Liver (tissue), 8 donors: ENCODE measurements at regions not wholly inside any gene's neighbourhood (a gene's known extent, or its start where the extent isn't known, plus 50 kb on each side); places are given as distances from the start of the nearest gene placed in this dataset.

Source experiments
- DNase-seq: peaks from one replicate; pipeline ENCODE4 v3.0.0-alpha.2; 2017; ENCODE audit warnings: low spot score
- H3K27ac ChIP-seq, 2 donors: one replicate each; pipeline ENCODE4 v1.7.0; 2013; ENCODE audit warnings: inconsistent platforms in 2 of 2, low read length in 2 of 2, control low read depth in 1 of 2, low read depth in 1 of 2, mild to moderate bottlenecking in 1 of 2
- H3K27me3 ChIP-seq, 4 donors: one replicate each; pipeline versions ENCODE4 v1.6.1 to v1.7.0; 2013; ENCODE audit warnings: low read length in 3 of 4, inconsistent platforms in 1 of 4, mild to moderate bottlenecking in 1 of 4, moderate library complexity in 1 of 4; ENCODE audit not compliant: control insufficient read depth in 4 of 4, insufficient read depth in 4 of 4
- H3K36me3 ChIP-seq, 4 donors: one replicate each; pipeline versions ENCODE4 v1.6.1 to v1.7.0; 2013; ENCODE audit warnings: low read length in 3 of 4, mild to moderate bottlenecking in 3 of 4, low read depth in 1 of 4, moderate library complexity in 1 of 4; ENCODE audit not compliant: control insufficient read depth in 4 of 4, insufficient read depth in 3 of 4
- H3K4me1 ChIP-seq, 4 donors: one replicate each; pipeline versions ENCODE4 v1.6.1 to v1.7.0; 2013; ENCODE audit warnings: low read length in 3 of 4, mild to moderate bottlenecking in 3 of 4, moderate library complexity in 1 of 4; ENCODE audit not compliant: control insufficient read depth in 4 of 4, insufficient read depth in 4 of 4
- H3K4me3 ChIP-seq, 3 donors: one replicate each; pipeline versions ENCODE4 v1.6.1 to v1.7.0; 2013; ENCODE audit warnings: low read length in 3 of 3, control low read depth in 1 of 3, low read depth in 1 of 3, mild to moderate bottlenecking in 1 of 3
- H3K9ac ChIP-seq, 2 donors: one replicate each; pipeline ENCODE4 v1.7.0; 2013; ENCODE audit warnings: low read length in 2 of 2, mild to moderate bottlenecking in 2 of 2, moderate library complexity in 2 of 2, control low read depth in 1 of 2, low read depth in 1 of 2
- H3K9me3 ChIP-seq, 4 donors: one replicate each; pipeline versions ENCODE4 v1.6.1 to v1.7.0; 2013; ENCODE audit warnings: low read length in 3 of 4; ENCODE audit not compliant: control insufficient read depth in 4 of 4
- FOXA1 ChIP-seq: IDR thresholded peaks from 2 replicates; pipeline ENCODE4 v1.6.1; 2016; ENCODE audit warnings: antibody characterized with exemption
- GABPA ChIP-seq, 2 donors: IDR thresholded peaks in 1 of 2; conservative IDR thresholded peaks in 1 of 2; 2 replicates each; pipeline ENCODE4 v1.6.1; 2016; ENCODE audit warnings: antibody characterized with exemption in 2 of 2, mild to moderate bottlenecking in 1 of 2, moderate library complexity in 1 of 2
- HNF4A ChIP-seq, 2 donors: conservative IDR thresholded peaks; 2 replicates each; pipeline ENCODE4 v1.6.1; 2016; ENCODE audit warnings: antibody characterized with exemption in 2 of 2, mild to moderate bottlenecking in 2 of 2
- HNF4G ChIP-seq: IDR thresholded peaks from 2 replicates; pipeline ENCODE4 v1.6.1; 2016; ENCODE audit warnings: antibody characterized with exemption
- RAD21 ChIP-seq, 2 donors: IDR thresholded peaks; 2 replicates each; pipeline ENCODE4 v1.6.1; 2016; ENCODE audit warnings: antibody characterized with exemption in 2 of 2, mild to moderate bottlenecking in 2 of 2
- RXRA ChIP-seq, 2 donors: IDR thresholded peaks; 2 replicates each; pipeline ENCODE4 v1.6.1; 2017 to 2018; ENCODE audit warnings: antibody characterized with exemption in 2 of 2, mild to moderate bottlenecking in 1 of 2
- SP1 ChIP-seq: IDR thresholded peaks from 2 replicates; pipeline ENCODE4 v1.6.1; 2018; ENCODE audit warnings: antibody characterized with exemption, mild to moderate bottlenecking
- TAF1 ChIP-seq: conservative IDR thresholded peaks from 2 replicates; pipeline ENCODE4 v1.6.1; 2016; ENCODE audit warnings: antibody characterized with exemption, mild to moderate bottlenecking
- WGBS: extraction: QIAGEN DNeasy Blood & Tissue Kit; methylation state at CpG from one replicate; pipeline ENCODE4 v1.1.7; 2013; 5-methylcytosine and 5-hydroxymethylcytosine counted together
- TF ChIP-seq, protein P1 (sequence below): IDR thresholded peaks from 2 replicates; pipeline ENCODE4 v1.6.1; 2016; ENCODE audit warnings: antibody characterized with exemption
- TF ChIP-seq, protein P2 (sequence below): fragments of 150-350 bp; IDR thresholded peaks from 2 replicates; pipeline ENCODE4 v1.5.1; 2017; ENCODE audit warnings: improper control_type of control experiment, low read depth, low read length; ENCODE audit not compliant: missing input control
- TF ChIP-seq, protein P3 (sequence below): IDR thresholded peaks from 2 replicates; pipeline ENCODE4 v1.6.1; 2016; ENCODE audit warnings: antibody characterized with exemption
- donor health status: healthy.
- donor health status: healthy.
- donor health status: healthy.
- donor health status: healthy.
- donor health status: healthy.

DNA sequence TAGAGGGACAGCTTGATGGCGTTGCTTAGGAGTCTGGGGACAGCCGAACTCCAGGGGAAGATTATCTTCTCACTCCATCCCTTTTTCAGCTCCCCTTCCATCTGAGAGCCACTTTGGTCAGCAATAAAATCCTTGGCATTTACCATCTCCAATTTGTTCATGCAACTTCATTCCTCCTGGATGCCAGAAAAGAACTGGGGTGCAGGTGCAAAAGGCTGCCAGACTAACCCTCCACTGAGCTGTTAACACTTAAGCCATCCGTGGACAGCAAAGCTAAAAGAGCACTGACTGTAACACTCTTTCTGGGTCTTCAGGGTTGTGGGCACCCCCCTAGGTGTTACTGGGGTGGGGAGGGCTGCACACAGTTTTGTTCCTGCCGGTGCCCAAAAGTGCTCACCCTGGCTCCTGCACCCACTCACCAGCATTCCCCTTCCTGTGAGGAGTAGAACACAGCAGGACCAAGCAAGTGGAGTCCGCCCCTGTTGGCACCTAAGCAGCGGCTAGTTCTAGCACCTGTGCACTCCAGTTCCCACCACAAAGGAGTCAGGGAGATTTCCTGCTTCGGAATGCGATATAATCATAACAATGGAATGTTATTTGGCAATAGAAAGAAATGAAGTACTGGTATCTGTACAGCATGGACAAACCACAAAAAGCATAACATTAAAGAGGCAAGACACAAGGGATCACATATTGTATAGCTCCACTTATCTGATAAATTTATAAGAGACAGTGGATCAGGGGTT lies 95.1 kb downstream of the NPY start:
- WGBS, result 85% methylated on average over 8 of the region's 8 CpGs

DNA sequence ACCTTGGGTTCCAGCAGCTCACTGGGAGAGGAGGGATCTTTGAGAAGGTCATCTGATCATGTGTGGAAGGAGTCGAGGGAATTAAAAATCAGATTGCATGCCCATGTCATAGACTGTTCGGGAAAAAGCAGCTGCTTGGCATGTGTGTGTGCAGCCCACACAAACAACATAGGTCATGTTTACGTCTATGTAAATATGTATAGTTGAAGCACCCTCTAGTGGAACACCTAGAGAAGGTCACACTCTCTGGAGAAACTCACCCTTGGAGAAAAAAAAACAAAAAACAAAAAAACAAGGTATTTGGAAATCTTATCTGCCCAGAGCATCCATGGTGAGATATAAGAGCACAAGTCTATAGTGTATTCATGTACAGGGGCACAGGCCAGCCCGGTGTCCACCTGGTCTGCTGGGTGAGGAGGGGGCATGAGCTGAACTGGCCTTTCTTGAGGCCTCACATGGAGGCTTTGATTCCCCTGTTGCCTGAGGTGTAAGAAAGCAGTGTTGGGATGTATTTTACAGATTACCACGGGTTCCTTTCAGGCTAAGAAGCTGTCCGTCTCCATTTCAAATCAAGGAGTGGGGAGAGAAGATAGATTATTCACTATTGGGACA lies 98.0 kb downstream of the NPY start:
- no peaks in the 10 kb centered on the region for H3K4me1 ChIP-seq
- no peaks in the 10 kb centered on the region for H3K36me3 ChIP-seq
- no peaks in the 10 kb centered on the region for H3K9me3 ChIP-seq
- WGBS, result 50% methylated on average over 6 of the region's 6 CpGs
- TF ChIP-seq HNF4A (conservative IDR thresholded peaks at IDR 0.05) (no peak), RAD21 (IDR thresholded peaks at IDR 0.05) (peak; percentile 42 to 66), FOXA1 (no peak), HNF4G (no peak), GABPA (IDR thresholded peaks at IDR 0.05 in 1 of 2, conservative IDR thresholded peaks at IDR 0.05 in 1 of 2) (no peak)
- TF ChIP-seq, protein P1, sequence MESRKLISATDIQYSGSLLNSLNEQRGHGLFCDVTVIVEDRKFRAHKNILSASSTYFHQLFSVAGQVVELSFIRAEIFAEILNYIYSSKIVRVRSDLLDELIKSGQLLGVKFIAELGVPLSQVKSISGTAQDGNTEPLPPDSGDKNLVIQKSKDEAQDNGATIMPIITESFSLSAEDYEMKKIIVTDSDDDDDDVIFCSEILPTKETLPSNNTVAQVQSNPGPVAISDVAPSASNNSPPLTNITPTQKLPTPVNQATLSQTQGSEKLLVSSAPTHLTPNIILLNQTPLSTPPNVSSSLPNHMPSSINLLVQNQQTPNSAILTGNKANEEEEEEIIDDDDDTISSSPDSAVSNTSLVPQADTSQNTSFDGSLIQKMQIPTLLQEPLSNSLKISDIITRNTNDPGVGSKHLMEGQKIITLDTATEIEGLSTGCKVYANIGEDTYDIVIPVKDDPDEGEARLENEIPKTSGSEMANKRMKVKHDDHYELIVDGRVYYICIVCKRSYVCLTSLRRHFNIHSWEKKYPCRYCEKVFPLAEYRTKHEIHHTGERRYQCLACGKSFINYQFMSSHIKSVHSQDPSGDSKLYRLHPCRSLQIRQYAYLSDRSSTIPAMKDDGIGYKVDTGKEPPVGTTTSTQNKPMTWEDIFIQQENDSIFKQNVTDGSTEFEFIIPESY, result no peak
- TF ChIP-seq, protein P2, sequence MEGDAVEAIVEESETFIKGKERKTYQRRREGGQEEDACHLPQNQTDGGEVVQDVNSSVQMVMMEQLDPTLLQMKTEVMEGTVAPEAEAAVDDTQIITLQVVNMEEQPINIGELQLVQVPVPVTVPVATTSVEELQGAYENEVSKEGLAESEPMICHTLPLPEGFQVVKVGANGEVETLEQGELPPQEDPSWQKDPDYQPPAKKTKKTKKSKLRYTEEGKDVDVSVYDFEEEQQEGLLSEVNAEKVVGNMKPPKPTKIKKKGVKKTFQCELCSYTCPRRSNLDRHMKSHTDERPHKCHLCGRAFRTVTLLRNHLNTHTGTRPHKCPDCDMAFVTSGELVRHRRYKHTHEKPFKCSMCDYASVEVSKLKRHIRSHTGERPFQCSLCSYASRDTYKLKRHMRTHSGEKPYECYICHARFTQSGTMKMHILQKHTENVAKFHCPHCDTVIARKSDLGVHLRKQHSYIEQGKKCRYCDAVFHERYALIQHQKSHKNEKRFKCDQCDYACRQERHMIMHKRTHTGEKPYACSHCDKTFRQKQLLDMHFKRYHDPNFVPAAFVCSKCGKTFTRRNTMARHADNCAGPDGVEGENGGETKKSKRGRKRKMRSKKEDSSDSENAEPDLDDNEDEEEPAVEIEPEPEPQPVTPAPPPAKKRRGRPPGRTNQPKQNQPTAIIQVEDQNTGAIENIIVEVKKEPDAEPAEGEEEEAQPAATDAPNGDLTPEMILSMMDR, result peak; percentile 22
- no peak overlapping the region for H3K27ac ChIP-seq
- no peak overlapping the region for H3K9ac ChIP-seq
- H3K4me3 ChIP-seq, result no peak overlapping the region
- H3K27me3 ChIP-seq, result no peaks in the 10 kb centered on the region
- no peak for DNase-seq

More for the DNA sequence above, 95.1 kb downstream of the NPY start:
- Histone ChIP-seq H3K4me3 (no peak overlapping the region), H3K9ac (no peak overlapping the region), H3K36me3 (no peaks in the 10 kb centered on the region), H3K4me1 (no peaks in the 10 kb centered on the region), H3K9me3 (no peaks in the 10 kb centered on the region), H3K27ac (no peak overlapping the region), H3K27me3 (no peaks in the 10 kb centered on the region)
- TF ChIP-seq RAD21 (IDR thresholded peaks at IDR 0.05) (no peak), SP1 (no peak), TAF1 (no peak), HNF4A (conservative IDR thresholded peaks at IDR 0.05) (no peak), RXRA (IDR thresholded peaks at IDR 0.05) (no peak)
- TF ChIP-seq, protein P2, result no peak
- TF ChIP-seq, protein P3, sequence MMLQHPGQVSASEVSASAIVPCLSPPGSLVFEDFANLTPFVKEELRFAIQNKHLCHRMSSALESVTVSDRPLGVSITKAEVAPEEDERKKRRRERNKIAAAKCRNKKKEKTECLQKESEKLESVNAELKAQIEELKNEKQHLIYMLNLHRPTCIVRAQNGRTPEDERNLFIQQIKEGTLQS, result no peak
- DNase-seq, result no peak
